ENCODE measurements at regions not wholly inside any gene's neighbourhood (a gene's known extent, or its start where the extent isn't known, plus 50 kb on each side); places are given as distances from the start of the nearest gene placed in this dataset.

- TF ChIP-seq YY1 (IDR thresholded peaks at IDR 0.05; ENCODE audit: insufficient read depth, insufficient read length) (no peak), ZNF274 (IDR thresholded peaks at IDR 0.05; ENCODE audit: low read depth, low read length) (no peak)
Measured at GRCh38 chr15:96138985-96139384, 191.5 kb upstream of the NR2F2 start.
